ENCODE measurements at regions not wholly inside any gene's neighbourhood (a gene's known extent, or its start where the extent isn't known, plus 50 kb on each side); places are given as distances from the start of the nearest gene placed in this dataset.

DNA sequence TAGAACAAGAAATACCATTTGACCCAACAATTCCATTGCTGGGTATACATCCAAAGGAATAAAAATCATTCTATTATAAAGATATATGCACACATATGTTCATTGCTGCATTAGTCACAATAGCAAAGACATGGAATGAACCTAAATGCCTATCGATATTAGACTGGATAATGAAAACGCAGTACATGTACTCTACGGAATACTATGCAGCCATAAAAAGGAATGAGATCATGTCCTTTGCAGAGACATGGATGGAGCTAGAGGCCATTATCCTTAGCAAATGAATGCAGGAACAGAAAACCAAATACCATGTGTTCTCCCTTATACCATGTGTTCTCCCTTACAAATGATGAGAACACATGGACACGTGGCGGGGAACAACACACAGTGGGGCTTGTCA lies 190.2 kb downstream of the HACE1 start:
- TF ChIP-seq SP4 (IDR thresholded peaks at IDR 0.05; ENCODE audit: low read length) (no peak), JUND (IDR thresholded peaks at IDR 0.05; ENCODE audit: low read length) (no peak), POLR2A (IDR thresholded peaks at IDR 0.05; ENCODE audit: control extremely low read depth in 1 of 2, low read depth in 2 of 2, low read length in 2 of 2) (no peak), NRF1 (IDR thresholded peaks at IDR 0.05; ENCODE audit: low read depth, low read length) (no peak), EZH2 (IDR thresholded peaks at IDR 0.05; ENCODE audit: low read depth, low read length, severe bottlenecking) (no peak), SRF (IDR thresholded peaks at IDR 0.05; ENCODE audit: low read depth, low read length) (no peak)
- TF ChIP-seq, protein P1, sequence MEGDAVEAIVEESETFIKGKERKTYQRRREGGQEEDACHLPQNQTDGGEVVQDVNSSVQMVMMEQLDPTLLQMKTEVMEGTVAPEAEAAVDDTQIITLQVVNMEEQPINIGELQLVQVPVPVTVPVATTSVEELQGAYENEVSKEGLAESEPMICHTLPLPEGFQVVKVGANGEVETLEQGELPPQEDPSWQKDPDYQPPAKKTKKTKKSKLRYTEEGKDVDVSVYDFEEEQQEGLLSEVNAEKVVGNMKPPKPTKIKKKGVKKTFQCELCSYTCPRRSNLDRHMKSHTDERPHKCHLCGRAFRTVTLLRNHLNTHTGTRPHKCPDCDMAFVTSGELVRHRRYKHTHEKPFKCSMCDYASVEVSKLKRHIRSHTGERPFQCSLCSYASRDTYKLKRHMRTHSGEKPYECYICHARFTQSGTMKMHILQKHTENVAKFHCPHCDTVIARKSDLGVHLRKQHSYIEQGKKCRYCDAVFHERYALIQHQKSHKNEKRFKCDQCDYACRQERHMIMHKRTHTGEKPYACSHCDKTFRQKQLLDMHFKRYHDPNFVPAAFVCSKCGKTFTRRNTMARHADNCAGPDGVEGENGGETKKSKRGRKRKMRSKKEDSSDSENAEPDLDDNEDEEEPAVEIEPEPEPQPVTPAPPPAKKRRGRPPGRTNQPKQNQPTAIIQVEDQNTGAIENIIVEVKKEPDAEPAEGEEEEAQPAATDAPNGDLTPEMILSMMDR (IDR thresholded peaks at IDR 0.05; ENCODE audit: control extremely low read depth in 1 of 3, insufficient read depth in 1 of 3, low read depth in 1 of 3, low read length in 3 of 3), result no peak
- TF ChIP-seq, protein P2, sequence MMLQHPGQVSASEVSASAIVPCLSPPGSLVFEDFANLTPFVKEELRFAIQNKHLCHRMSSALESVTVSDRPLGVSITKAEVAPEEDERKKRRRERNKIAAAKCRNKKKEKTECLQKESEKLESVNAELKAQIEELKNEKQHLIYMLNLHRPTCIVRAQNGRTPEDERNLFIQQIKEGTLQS (IDR thresholded peaks at IDR 0.05; ENCODE audit: insufficient read depth, low read depth, low read length), result no peak

All from H1 (cell line).